ENCODE measurements at regions not wholly inside any gene's neighbourhood (a gene's known extent, or its start where the extent isn't known, plus 50 kb on each side); places are given as distances from the start of the nearest gene placed in this dataset.
"Not testable (repeated sequence)": the region's sequence is repeated elsewhere in the genome, so short reads cannot be mapped to it uniquely, and the experiment has no call there.

DNA sequence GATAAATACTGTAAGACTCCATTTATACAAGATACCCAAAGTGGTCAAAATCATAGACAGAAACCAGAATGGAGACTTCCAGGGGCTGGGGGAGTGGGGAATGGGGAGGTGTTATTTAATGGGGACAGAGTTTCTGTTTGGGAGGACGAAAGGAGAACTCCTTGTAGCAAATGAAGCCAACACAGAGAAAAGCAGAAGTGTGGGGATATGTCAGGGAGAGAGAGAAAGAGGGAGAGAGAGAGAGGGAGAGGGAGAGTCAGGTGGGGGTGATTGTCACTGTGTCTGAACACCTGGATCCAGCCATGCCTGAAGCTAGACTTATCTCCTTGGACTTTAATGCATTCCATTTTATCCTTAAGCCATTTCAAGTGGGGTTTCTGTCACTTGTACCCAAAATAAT is 234.7 kb downstream of the BCL11B start:
- CTCF ChIA-PET; intact Hi-C loops (cut with micrococcal nuclease); H3K79me2 ChIP-seq (ENCODE audit: control insufficient read depth, insufficient read depth, low read length); H3K4me2 ChIP-seq (ENCODE audit: insufficient read depth, low read length); H3K9ac ChIP-seq (replicated peaks; ENCODE audit: extremely low read depth, insufficient read depth, low read length); BruUV-seq (replicated peaks); H3K4me1 ChIP-seq (ENCODE audit: control insufficient read depth, extremely low read depth, insufficient read depth, low read length); dilution Hi-C loops (cut with MboI; ENCODE audit: extremely low pct_ligation_motif_present, low sequenced_read_pairs); H3K36me3 ChIP-seq (ENCODE audit: control insufficient read depth in 2 of 2, extremely low read depth in 1 of 2, insufficient read depth in 2 of 2, low read length in 2 of 2); FAIRE-seq; H3K4me3 ChIP-seq (replicated peaks in 1 of 3; ENCODE audit: insufficient read depth in 1 of 3, low read depth in 1 of 3, low read length in 3 of 3); POLR2A ChIA-PET; H3K27ac ChIP-seq (ENCODE audit: insufficient read depth, low read depth, low read length); H3K9me1 ChIP-seq (replicated peaks; ENCODE audit: control insufficient read depth, extremely low read depth, insufficient read depth, low read length); H3K9me3 ChIP-seq (replicated peaks; ENCODE audit: control insufficient read depth, insufficient read depth, low read length); H4K20me1 ChIP-seq (replicated peaks; ENCODE audit: control insufficient read depth, extremely low read depth, insufficient read depth, low read length); H3K27me3 ChIP-seq (ENCODE audit: control insufficient read depth in 2 of 2, insufficient read depth in 2 of 2, low read length in 2 of 2); DNase-seq (ENCODE audit: low read depth, low spot score); H2AFZ ChIP-seq (ENCODE audit: low read depth, low read length): not testable (repeated sequence)

DNA sequence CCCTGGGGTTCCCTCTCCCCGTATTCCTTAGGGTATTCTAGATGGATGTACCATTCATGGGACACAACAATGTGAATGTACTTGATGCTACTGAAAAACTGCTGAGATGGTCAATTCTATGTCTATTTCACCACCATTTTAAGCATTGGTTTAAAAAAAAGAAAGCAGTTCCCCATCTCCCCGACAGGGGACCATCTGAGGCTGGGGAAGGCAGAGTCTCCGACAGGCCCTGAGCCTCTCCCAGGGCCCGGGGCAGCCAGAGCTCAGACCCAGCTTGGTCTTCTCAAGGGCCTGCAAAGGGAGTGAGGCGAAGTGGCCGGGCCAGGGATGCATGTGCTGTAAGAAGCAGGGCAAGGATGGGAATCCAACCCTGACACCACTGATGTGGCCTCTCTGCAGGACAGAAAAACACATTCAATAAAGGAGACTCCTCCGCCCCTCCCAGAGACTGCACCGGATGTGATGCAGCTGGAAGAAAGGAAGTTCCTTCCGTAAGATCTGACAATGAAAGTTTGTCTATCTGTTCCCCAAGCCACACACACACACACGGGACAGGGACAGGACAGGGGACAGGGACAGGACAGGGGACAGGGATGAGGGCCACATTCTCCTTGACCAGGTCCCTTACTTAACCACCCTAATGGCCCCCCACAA is 234.1 kb downstream of the BCL11B start:
- dilution Hi-C loops (cut with MboI; ENCODE audit: extremely low pct_ligation_motif_present, low sequenced_read_pairs) = no loop called here
- Histone ChIP-seq H3K9ac (replicated peaks; ENCODE audit: extremely low read depth, insufficient read depth, low read length) (no peak overlapping the region), H3K4me1 (ENCODE audit: control insufficient read depth, extremely low read depth, insufficient read depth, low read length) (no peaks in the 10 kb centered on the region), H3K4me3 (replicated peaks in 1 of 3; ENCODE audit: insufficient read depth in 1 of 3, low read depth in 1 of 3, low read length in 3 of 3) (no peak overlapping the region), H3K27me3 (ENCODE audit: control insufficient read depth in 2 of 2, insufficient read depth in 2 of 2, low read length in 2 of 2) (no peaks in the 10 kb centered on the region), H3K9me3 (replicated peaks; ENCODE audit: control insufficient read depth, insufficient read depth, low read length) (peaks cover 2% of the 10 kb centered on the region), H3K4me2 (ENCODE audit: insufficient read depth, low read length) (no peak overlapping the region), H3K9me1 (replicated peaks; ENCODE audit: control insufficient read depth, extremely low read depth, insufficient read depth, low read length) (no peaks in the 10 kb centered on the region), H3K36me3 (ENCODE audit: control insufficient read depth in 2 of 2, extremely low read depth in 1 of 2, insufficient read depth in 2 of 2, low read length in 2 of 2) (no peaks in the 10 kb centered on the region), H3K79me2 (ENCODE audit: control insufficient read depth, insufficient read depth, low read length) (no peaks in the 10 kb centered on the region), H4K20me1 (replicated peaks; ENCODE audit: control insufficient read depth, extremely low read depth, insufficient read depth, low read length) (no peaks in the 10 kb centered on the region), H2AFZ (ENCODE audit: low read depth, low read length) (no peak overlapping the region), H3K27ac (ENCODE audit: insufficient read depth, low read depth, low read length) (no peak overlapping the region)
- DNase-seq (ENCODE audit: low read depth, low spot score) (no peak), FAIRE-seq (no peak)
- TF ChIP-seq, protein P1, sequence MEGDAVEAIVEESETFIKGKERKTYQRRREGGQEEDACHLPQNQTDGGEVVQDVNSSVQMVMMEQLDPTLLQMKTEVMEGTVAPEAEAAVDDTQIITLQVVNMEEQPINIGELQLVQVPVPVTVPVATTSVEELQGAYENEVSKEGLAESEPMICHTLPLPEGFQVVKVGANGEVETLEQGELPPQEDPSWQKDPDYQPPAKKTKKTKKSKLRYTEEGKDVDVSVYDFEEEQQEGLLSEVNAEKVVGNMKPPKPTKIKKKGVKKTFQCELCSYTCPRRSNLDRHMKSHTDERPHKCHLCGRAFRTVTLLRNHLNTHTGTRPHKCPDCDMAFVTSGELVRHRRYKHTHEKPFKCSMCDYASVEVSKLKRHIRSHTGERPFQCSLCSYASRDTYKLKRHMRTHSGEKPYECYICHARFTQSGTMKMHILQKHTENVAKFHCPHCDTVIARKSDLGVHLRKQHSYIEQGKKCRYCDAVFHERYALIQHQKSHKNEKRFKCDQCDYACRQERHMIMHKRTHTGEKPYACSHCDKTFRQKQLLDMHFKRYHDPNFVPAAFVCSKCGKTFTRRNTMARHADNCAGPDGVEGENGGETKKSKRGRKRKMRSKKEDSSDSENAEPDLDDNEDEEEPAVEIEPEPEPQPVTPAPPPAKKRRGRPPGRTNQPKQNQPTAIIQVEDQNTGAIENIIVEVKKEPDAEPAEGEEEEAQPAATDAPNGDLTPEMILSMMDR (IDR thresholded peaks at IDR 0.05; ENCODE audit: extremely low read depth in 1 of 2, insufficient read depth in 1 of 2, low read depth in 1 of 2, low read length in 2 of 2) = no peak
- TF ChIP-seq GATA2 (IDR thresholded peaks at IDR 0.05; ENCODE audit: insufficient read depth, insufficient read length, low read depth, low read length) (no peak), MYC (IDR thresholded peaks at IDR 0.05; ENCODE audit: low read depth, low read length) (no peak), POLR2A (IDR thresholded peaks at IDR 0.05; ENCODE audit: low read depth, low read length) (no peak), JUN (IDR thresholded peaks at IDR 0.05; ENCODE audit: borderline replicate concordance, insufficient read depth, insufficient read length, low read depth) (no peak), POLR2AphosphoS5 (IDR thresholded peaks at IDR 0.05; ENCODE audit: insufficient read depth, low read depth, low read length) (no peak), EZH2 (IDR thresholded peaks at IDR 0.05; ENCODE audit: borderline replicate concordance, low read depth, low read length, severe bottlenecking) (no peak), FOS (IDR thresholded peaks at IDR 0.05; ENCODE audit: borderline replicate concordance, insufficient read depth, low read length) (no peak)
- TF ChIP-seq, protein P2, sequence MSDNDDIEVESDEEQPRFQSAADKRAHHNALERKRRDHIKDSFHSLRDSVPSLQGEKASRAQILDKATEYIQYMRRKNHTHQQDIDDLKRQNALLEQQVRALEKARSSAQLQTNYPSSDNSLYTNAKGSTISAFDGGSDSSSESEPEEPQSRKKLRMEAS (IDR thresholded peaks at IDR 0.05; ENCODE audit: insufficient read depth, insufficient read length) = no peak
- ChIA-PET POLR2A (no interaction called here), CTCF (no interaction called here)
- no TSS peak for BruUV-seq (replicated peaks)
- intact Hi-C loops (cut with micrococcal nuclease) = no loop called here
